A673 (cell line): ENCODE measurements at regions not wholly inside any gene's neighbourhood (a gene's known extent, or its start where the extent isn't known, plus 50 kb on each side); places are given as distances from the start of the nearest gene placed in this dataset.

Experiments used
- EZH2 ChIP-seq: fragments of 200-600 bp; sonication (generic); IDR thresholded peaks from 2 replicates; pipeline ENCODE4 v1.6.1; 2017; ENCODE audit warnings: borderline replicate concordance, low read depth, mild to moderate bottlenecking, mixed read lengths, antibody characterized with exemption, low read length; ENCODE audit not compliant: poor library complexity, severe bottlenecking
- TF ChIP-seq, protein P1 (sequence below): fragments of 300-800, 200-600 bp; sonication (generic); conservative IDR thresholded peaks from 2 replicates; pipeline ENCODE4 v1.5.1; 2017; ENCODE audit warnings: low read depth, mild to moderate bottlenecking, antibody characterized with exemption, low read length, moderate library complexity, mixed read lengths

DNA sequence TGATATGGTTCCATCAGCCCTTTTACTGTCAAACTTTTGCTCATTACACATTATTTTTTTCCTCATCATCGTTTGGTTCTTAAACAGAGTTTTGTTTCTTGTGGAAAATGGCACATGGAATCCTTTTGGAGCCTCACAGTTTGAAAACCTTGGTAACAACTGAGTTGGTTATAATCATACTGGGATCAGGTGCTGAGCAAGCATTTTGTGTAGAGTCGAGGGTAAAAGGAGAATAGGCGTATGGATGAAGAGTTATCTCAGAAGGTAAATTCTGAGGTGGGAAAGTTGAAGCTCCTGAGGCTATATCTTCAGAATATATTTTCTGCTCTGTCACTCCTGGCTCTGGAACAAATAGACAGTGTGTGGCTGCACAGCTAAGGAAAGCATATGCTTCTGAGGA, 274.0 kb upstream of the DSEL start:
- TF ChIP-seq, protein P1, sequence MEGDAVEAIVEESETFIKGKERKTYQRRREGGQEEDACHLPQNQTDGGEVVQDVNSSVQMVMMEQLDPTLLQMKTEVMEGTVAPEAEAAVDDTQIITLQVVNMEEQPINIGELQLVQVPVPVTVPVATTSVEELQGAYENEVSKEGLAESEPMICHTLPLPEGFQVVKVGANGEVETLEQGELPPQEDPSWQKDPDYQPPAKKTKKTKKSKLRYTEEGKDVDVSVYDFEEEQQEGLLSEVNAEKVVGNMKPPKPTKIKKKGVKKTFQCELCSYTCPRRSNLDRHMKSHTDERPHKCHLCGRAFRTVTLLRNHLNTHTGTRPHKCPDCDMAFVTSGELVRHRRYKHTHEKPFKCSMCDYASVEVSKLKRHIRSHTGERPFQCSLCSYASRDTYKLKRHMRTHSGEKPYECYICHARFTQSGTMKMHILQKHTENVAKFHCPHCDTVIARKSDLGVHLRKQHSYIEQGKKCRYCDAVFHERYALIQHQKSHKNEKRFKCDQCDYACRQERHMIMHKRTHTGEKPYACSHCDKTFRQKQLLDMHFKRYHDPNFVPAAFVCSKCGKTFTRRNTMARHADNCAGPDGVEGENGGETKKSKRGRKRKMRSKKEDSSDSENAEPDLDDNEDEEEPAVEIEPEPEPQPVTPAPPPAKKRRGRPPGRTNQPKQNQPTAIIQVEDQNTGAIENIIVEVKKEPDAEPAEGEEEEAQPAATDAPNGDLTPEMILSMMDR, result no peak
- TF ChIP-seq EZH2, result no peak
